Epithelial cell of proximal tubule (primary cell): ENCODE measurements at regions not wholly inside any gene's neighbourhood (a gene's known extent, or its start where the extent isn't known, plus 50 kb on each side); places are given as distances from the start of the nearest gene placed in this dataset.

Experiments used
- DNase-seq: peaks from one replicate; pipeline ENCODE4 v3.0.0-alpha.2; 2011; ENCODE audit warnings: low read depth
- H3K4me3 ChIP-seq: 2 replicates; pipeline ENCODE4 v1.5.1; 2011; ENCODE audit warnings: low read depth, mild to moderate bottlenecking, low read length
- CTCF ChIP-seq: conservative IDR thresholded peaks from 2 replicates; pipeline ENCODE4 v1.5.1; 2012; ENCODE audit warnings: low read depth, mild to moderate bottlenecking, low read length

GRCh38 chr15:72916378-72916777 lies 132.8 kb upstream of the ADPGK start:
- DNase-seq: no peak
- no peak for TF ChIP-seq CTCF
- no peak overlapping the region for H3K4me3 ChIP-seq

GRCh38 chr15:72915843-72916242 lies 132.3 kb upstream of the ADPGK start:
- DNase-seq: no peak
- no peak for TF ChIP-seq CTCF
- H3K4me3 ChIP-seq: no peak overlapping the region

- no peak for DNase-seq
- TF ChIP-seq CTCF: no peak
- no peak overlapping the region for H3K4me3 ChIP-seq
Measured at GRCh38 chr15:72912996-72913395, 129.4 kb upstream of the ADPGK start.

- no peak overlapping the region for H3K4me3 ChIP-seq
- TF ChIP-seq CTCF: no peak
- no peak for DNase-seq
Measured at GRCh38 chr15:72912121-72912520, 128.6 kb upstream of the ADPGK start.

- no peak for DNase-seq
- H3K4me3 ChIP-seq: no peak overlapping the region
- TF ChIP-seq CTCF: no peak
Measured at GRCh38 chr15:72911626-72912025, 128.1 kb upstream of the ADPGK start.

GRCh38 chr15:72908713-72909112 lies 125.2 kb upstream of the ADPGK start:
- DNase-seq: no peak
- TF ChIP-seq CTCF: no peak
- no peak overlapping the region for H3K4me3 ChIP-seq

GRCh38 chr15:72907733-72908132 lies 124.2 kb upstream of the ADPGK start:
- no peak for DNase-seq
- TF ChIP-seq CTCF: no peak
- H3K4me3 ChIP-seq: no peak overlapping the region
